Stimulated activated naive CD8-positive, alpha-beta T cell treated with anti-CD3 and anti-CD28 coated beads, Interleukin-15, Interleukin-2, amounts not matched to agents 100 ng/mL and 50 ng/mL, for 24 hours (primary cell): ENCODE measurements at regions not wholly inside any gene's neighbourhood (a gene's known extent, or its start where the extent isn't known, plus 50 kb on each side); places are given as distances from the start of the nearest gene placed in this dataset.
"Not testable (repeated sequence)": the region's sequence is repeated elsewhere in the genome, so short reads cannot be mapped to it uniquely, and the experiment has no call there.

Source experiments
- H3K27ac Mint-ChIP-seq: one replicate; pipeline ENCODE4 v1.8.0; 2021; ENCODE audit warnings: mild to moderate bottlenecking, mixed read lengths
- H3K27me3 Mint-ChIP-seq: one replicate; pipeline ENCODE4 v1.8.0; 2021; ENCODE audit warnings: mixed read lengths
- H3K36me3 Mint-ChIP-seq: one replicate; pipeline ENCODE4 v1.8.0; 2021; ENCODE audit warnings: low read depth, mixed read lengths
- H3K4me1 Mint-ChIP-seq: one replicate; pipeline ENCODE4 v1.8.0; 2021; ENCODE audit warnings: low read depth, mixed read lengths
- H3K4me3 Mint-ChIP-seq: one replicate; pipeline ENCODE4 v1.8.0; 2021; ENCODE audit warnings: mild to moderate bottlenecking, mixed read lengths
- H3K9me3 Mint-ChIP-seq: one replicate; pipeline ENCODE4 v1.8.0; 2021; ENCODE audit warnings: mixed read lengths

DNA sequence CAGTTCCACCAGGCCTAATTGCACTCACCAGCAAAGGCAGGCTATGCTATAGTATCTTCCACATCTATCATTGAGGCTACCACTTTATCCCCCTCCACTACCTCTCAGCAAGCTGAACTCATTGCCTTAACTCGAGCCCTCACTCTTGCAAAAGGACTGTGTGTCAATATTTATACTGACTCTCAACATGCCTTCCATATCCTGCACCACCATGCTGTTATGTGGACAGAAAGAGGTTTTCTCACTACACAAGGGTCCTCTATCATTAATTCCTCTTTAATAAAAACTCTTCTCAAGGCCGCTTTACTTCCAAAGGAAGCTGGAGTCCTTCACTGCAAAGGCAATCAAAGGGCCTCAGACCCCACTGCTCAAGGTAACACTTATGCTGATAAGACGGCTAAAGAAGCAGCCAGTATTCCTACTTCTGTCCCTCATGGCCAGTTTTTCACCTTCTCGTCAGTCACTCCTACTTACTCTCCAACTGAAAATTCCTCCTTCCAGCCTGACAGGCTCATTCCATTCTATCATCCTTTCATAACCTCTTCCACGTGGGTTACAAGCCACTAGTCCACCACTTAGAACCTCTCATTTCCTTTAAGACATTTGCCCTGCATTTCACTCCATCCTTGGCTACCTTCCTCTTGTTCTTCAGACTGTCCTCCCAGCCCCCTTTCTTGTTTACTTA, 1110.9 kb upstream of the TMEM132C start:
- not testable (repeated sequence) for H3K9me3 Mint-ChIP-seq, H3K36me3 Mint-ChIP-seq, H3K4me3 Mint-ChIP-seq

DNA sequence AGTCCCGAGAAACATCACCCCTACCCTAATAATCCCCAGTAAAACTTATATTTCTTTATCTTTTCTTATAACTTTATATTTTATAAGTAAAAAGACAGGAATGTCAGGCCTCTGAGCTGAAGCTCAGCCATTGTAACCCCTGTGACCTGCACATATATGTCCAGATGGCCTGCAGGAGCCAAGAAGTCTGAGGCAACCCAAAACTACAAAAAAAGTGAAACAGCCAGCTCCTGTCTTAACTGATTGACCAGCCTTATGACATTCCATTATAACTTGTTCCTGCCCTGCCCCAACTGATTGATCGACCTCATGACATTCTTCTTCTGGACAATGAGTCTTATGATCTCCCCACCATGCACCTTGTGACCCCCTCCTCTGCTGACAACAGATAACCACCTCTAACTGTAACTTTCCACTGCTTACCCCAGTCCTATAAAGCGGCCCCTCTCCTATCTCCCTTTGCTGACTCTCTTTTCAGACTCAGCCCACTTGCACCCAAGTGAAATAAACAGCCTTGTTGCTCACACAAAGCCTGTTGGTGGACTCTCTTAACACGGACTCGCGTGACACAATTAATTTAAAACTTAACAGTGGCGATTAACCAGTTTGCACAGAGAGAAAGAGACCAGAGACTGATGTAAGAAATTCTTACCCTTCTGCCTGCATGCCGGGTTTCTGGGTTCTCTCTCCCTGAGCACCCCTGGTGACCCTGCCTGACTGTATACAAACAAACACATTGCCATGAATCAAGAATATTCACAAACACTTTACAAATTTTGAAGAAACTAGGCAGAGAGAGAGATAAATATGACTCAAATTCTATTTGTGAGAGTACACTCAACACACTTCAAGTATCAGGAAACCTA, 1109.2 kb upstream of the TMEM132C start:
- not testable (repeated sequence) for H3K27ac Mint-ChIP-seq, H3K9me3 Mint-ChIP-seq, H3K4me1 Mint-ChIP-seq, H3K27me3 Mint-ChIP-seq, H3K4me3 Mint-ChIP-seq, H3K36me3 Mint-ChIP-seq

More for the DNA sequence above, 1110.9 kb upstream of the TMEM132C start:
- not testable (repeated sequence) for H3K4me1 Mint-ChIP-seq, H3K27me3 Mint-ChIP-seq, H3K27ac Mint-ChIP-seq

DNA sequence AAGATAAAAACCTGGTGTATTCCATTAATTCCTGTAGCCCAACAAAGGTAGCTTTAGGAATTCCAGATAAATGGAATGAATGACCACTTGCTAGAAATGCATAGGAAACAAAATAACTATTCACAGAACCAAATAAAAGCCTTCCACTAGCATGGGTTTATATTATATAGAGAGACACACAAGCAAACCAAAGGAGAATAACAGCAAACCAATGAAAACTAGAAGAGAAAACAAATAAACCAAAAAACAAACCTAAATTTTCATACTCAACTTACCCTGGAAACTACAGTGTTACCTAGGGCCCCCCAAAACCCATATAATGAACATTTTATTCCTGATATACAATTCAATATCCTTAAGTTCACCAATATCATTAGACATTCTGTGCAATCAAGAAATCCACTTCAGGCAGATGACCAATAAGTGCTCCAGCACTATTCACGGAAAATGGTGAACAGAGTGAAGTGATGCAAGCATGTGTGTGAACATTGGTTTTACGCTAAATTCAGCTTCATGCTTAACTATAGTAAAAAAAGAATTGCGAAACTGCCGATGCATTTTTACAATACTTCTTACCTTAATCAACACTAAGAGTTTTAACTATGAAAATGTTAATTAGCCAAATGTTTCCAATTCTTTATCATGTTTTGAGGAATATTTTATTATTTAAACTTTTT, 1108.4 kb upstream of the TMEM132C start:
- H3K4me3 Mint-ChIP-seq = no peak overlapping the region
- H3K4me1 Mint-ChIP-seq = peaks cover 12% of the 10 kb centered on the region
- H3K9me3 Mint-ChIP-seq = no peaks in the 10 kb centered on the region
- no peak overlapping the region for H3K27ac Mint-ChIP-seq
- H3K36me3 Mint-ChIP-seq = no peaks in the 10 kb centered on the region
- no peaks in the 10 kb centered on the region for H3K27me3 Mint-ChIP-seq

GRCh38 chr12:127161466-127161865, 1105.5 kb upstream of the TMEM132C start:
- Mint-ChIP-seq H3K36me3 (no peaks in the 10 kb centered on the region), H3K27ac (no peak overlapping the region), H3K4me3 (no peak overlapping the region), H3K27me3 (peaks cover 8% of the 10 kb centered on the region), H3K4me1 (peaks cover 25% of the 10 kb centered on the region), H3K9me3 (no peaks in the 10 kb centered on the region)

DNA sequence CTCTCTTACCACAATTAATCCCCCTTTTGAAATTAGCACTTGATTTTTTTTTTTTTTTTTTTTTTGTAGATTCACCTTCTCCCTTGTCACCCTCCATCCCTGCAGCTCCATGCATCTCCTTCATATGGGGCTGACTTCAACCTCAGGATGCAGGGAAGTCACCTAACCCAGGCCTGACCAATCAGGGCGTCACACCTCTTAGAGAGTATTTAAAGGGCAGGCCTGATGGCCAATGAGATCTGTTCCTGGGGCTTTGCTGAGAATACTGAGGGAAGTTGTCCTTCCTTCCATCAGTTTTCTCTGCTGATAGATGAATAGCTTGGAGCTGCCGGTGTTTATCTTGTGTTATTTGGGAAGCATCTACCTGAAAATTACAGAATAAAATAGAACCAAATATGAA, 1104.7 kb upstream of the TMEM132C start:
- peaks cover 9% of the 10 kb centered on the region for H3K27me3 Mint-ChIP-seq
- no peaks in the 10 kb centered on the region for H3K36me3 Mint-ChIP-seq
- no peaks in the 10 kb centered on the region for H3K9me3 Mint-ChIP-seq
- no peak overlapping the region for H3K4me3 Mint-ChIP-seq
- H3K4me1 Mint-ChIP-seq = peaks cover 25% of the 10 kb centered on the region
- H3K27ac Mint-ChIP-seq = no peak overlapping the region

- Mint-ChIP-seq H3K4me3 (peak overlapping the region; percentile 3), H3K27me3 (peaks cover 15% of the 10 kb centered on the region), H3K9me3 (no peaks in the 10 kb centered on the region), H3K27ac (peak overlapping the region; percentile 59), H3K4me1 (peaks cover 25% of the 10 kb centered on the region), H3K36me3 (no peaks in the 10 kb centered on the region)
These were observed 1104.1 kb upstream of the TMEM132C start for GRCh38 chr12:127162902-127163301.

DNA sequence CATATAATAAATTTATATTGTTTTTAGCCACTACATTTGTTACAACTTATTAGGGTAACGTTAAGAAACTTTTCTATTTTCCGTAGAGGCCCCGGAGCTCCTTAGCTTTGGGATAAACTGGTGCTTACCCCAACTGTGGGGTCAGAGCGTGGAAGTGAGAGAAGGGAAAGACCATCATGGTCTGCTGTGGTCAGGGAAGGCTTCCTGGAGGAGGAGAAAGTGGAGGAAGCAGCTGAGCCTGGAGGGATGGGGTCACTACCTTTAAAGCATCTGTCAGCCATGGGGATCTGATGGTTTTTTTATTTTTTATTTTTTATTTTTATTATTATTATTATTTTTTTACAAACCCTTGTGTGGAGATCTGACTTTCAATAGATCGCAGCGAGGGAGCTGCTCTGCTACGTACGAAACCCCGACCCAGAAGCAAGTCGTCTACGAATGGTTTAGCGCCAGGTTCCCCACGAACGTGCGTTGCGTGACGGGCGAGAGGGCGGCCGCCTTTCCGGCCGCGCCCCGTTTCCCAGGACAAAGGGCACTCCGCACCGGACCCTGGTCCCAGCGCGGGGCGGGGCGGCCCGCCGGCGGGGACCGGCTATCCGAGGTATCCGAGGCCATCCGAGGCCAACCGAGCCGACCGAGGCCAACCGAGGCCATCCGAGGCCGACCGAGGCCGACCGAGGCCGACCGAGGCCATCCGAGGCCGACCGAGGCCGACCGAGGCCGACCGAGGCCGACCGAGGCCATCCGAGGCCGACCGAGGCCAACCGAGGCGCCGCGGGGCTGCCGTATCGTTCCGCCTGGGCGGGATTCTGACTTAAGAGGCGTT, 1101.2 kb upstream of the TMEM132C start:
- Mint-ChIP-seq H3K36me3 (no peaks in the 10 kb centered on the region), H3K27ac (no peak overlapping the region), H3K9me3 (no peaks in the 10 kb centered on the region), H3K27me3 (peaks cover 37% of the 10 kb centered on the region), H3K4me3 (peak overlapping the region; percentile 79), H3K4me1 (peaks cover 25% of the 10 kb centered on the region)

DNA sequence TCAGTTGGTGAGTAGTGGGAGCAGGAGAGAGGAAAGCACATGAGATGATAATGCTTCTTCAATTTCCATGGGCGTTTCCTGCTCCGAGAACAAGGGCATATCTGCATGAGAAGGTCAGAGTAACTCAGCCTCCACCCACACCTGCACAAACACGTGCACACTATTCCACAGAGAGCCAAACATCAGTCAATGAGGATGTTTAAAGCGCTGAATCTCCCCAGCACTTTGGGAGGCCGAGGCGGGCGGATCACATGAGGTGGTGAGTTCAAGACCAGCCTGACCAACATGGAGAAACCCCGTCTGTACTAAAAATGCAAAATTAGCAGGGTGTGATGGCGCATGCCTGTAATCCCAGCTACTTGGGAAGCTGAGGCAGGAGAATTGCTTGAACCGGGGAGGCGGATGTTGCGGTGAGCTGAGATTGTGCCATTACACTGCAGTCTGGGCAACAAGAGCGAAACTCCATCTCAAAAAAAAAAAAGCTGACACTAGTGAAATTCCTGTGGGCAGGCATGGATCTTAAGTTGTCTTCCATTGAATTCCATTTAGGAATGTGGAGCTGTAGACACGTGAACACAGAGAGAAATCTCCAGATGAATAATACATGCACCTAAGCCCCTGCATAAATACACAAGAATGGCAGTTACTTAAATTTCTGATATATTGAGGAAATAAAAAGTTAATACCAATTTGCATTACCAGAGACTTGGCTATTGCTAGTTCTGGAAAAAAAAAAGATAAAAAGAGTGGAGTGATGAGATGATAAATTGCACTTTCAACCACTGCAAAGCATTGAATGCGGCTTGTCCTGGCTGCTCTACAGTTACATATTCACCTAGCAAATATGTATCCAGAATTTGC, 1097.4 kb upstream of the TMEM132C start:
- H3K27me3 Mint-ChIP-seq = peaks cover 34% of the 10 kb centered on the region

DNA sequence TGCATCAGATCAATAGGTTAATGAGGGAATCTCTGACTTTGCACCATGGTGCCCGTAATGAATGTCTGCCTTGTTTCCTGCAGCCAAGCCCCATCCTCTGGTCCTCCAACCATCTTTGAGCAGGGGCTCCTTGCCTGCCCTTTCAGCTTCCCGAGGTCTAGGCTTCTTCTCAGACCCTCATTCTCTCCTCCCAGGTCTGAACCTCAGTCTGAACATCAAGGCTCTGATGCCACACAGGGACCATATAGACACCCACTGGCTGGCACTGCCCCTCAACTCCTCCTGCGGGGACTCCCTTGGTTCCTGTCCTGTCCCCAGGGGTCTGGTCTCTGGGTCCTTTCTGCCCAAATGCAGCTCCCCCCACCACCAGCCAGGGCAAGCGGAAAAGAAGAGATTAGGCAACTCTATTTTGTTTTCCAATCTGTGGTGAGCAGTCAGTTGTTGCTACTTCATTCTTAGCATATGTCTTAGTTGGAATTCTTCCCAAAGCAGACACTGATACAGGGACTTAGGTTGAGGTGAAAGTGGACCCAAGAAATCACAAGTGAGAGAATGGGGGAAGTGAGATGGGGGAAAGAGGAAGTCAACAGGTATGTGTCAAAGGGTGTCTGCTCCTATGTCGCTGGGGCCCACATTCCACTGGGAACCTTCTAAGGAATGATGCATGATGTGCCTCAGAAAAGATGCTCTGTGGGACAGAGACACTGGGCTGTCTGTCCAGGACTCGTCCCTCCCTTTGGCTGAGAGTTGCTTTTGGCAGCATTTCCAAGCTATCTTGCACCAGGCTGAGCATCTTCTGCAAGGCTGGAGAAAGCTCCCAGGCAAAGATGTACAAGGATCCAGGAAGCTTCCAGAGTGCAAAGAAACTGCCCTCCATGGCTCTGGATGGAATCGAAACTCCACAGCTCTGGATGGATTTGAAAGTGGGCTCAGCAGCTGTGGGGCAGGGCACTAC, 1096.5 kb upstream of the TMEM132C start:
- peaks cover 2% of the 10 kb centered on the region for H3K4me1 Mint-ChIP-seq
- H3K27ac Mint-ChIP-seq = no peak overlapping the region
- no peak overlapping the region for H3K4me3 Mint-ChIP-seq
- H3K36me3 Mint-ChIP-seq = no peaks in the 10 kb centered on the region
- H3K27me3 Mint-ChIP-seq = peaks cover 31% of the 10 kb centered on the region
- peaks cover 6% of the 10 kb centered on the region for H3K9me3 Mint-ChIP-seq

More for the DNA sequence above, 1097.4 kb upstream of the TMEM132C start:
- Mint-ChIP-seq H3K4me1 (peaks cover 3% of the 10 kb centered on the region), H3K27ac (no peak overlapping the region), H3K4me3 (no peak overlapping the region), H3K9me3 (peaks cover 6% of the 10 kb centered on the region), H3K36me3 (no peaks in the 10 kb centered on the region)

- H3K27me3 Mint-ChIP-seq = peaks cover 23% of the 10 kb centered on the region
- H3K36me3 Mint-ChIP-seq = peaks cover 4% of the 10 kb centered on the region
- H3K9me3 Mint-ChIP-seq = peaks cover 16% of the 10 kb centered on the region
- no peak overlapping the region for H3K27ac Mint-ChIP-seq
- H3K4me3 Mint-ChIP-seq = no peak overlapping the region
- H3K4me1 Mint-ChIP-seq = no peaks in the 10 kb centered on the region
These were observed 1094.1 kb upstream of the TMEM132C start for GRCh38 chr12:127172861-127173260.

DNA sequence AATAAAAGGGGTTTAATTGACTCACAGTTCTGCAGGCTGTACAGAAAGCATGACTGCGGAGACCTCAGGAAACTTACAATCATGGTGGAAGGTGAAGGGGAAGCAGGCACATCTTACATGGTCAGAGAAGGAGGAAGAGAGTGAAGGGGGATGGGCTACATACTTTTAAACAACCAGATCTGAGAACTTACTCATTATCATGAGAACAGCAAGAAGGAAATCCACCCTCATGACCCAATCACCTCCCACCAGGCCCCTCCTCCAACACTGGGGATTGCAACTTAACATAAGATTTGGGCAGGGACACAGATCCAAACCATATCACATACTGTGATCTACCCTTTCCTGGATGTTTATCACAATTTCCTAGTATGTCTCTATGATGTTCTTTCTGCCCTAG, 1093.0 kb upstream of the TMEM132C start:
- not testable (repeated sequence) for H3K27ac Mint-ChIP-seq

GRCh38 chr12:127174881-127175280, 1092.1 kb upstream of the TMEM132C start:
- no peak overlapping the region for H3K4me3 Mint-ChIP-seq
- peaks cover 4% of the 10 kb centered on the region for H3K36me3 Mint-ChIP-seq

More for the DNA sequence above, 1093.0 kb upstream of the TMEM132C start:
- not testable (repeated sequence) for H3K4me1 Mint-ChIP-seq, H3K4me3 Mint-ChIP-seq, H3K36me3 Mint-ChIP-seq
- Mint-ChIP-seq H3K27me3 (peaks cover 12% of the 10 kb centered on the region), H3K9me3 (peaks cover 23% of the 10 kb centered on the region)

GRCh38 chr12:127175361-127175760, 1091.6 kb upstream of the TMEM132C start:
- Mint-ChIP-seq H3K27ac (no peak overlapping the region), H3K36me3 (peaks cover 4% of the 10 kb centered on the region), H3K4me1 (no peaks in the 10 kb centered on the region), H3K9me3 (peaks cover 23% of the 10 kb centered on the region), H3K27me3 (peaks cover 3% of the 10 kb centered on the region), H3K4me3 (no peak overlapping the region)

More at GRCh38 chr12:127174881-127175280, 1092.1 kb upstream of the TMEM132C start:
- Mint-ChIP-seq H3K27ac (no peak overlapping the region), H3K9me3 (peaks cover 23% of the 10 kb centered on the region), H3K4me1 (no peaks in the 10 kb centered on the region), H3K27me3 (peaks cover 6% of the 10 kb centered on the region)
